OCI-LY1 (cell line): ENCODE measurements at regions not wholly inside any gene's neighbourhood (a gene's known extent, or its start where the extent isn't known, plus 50 kb on each side); places are given as distances from the start of the nearest gene placed in this dataset.

Source experiments
- EZH2 ChIP-seq: fragments of 200-600 bp; sonication (generic), shearing (Covaris generic); IDR thresholded peaks from 2 replicates; pipeline ENCODE4 v1.8.0; 2017; ENCODE audit warnings: borderline replicate concordance, mixed run types, mild to moderate bottlenecking, antibody characterized with exemption, low read length, moderate library complexity, mixed read lengths
- TF ChIP-seq, protein P1 (sequence below): fragments of 200-600 bp; sonication (generic), shearing (Covaris generic); IDR thresholded peaks from 2 replicates; pipeline ENCODE4 v1.5.1; 2017; ENCODE audit warnings: mild to moderate bottlenecking, antibody characterized with exemption, low read length, moderate library complexity, mixed read lengths

DNA sequence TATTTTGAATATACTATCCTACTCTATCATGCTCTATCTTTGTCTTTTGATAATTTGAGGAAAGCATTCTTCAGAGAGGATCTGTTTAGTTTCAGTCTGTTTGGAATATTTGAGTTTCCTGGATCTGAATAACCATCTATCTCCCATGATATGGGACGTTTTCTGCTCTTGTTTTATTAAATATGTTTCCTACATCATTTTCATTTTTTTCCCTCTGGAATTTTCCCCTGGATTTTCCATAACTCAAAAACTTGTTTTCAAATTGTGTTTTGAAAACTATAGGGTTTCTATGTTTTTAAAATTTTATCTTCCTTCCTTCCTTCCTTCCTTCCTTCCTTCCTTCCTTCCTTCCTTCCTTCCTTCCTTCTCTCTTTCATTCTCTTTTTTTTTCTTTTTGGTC lies 974.2 kb downstream of the TMEM121 start:
- TF ChIP-seq EZH2 = no peak
- TF ChIP-seq, protein P1, sequence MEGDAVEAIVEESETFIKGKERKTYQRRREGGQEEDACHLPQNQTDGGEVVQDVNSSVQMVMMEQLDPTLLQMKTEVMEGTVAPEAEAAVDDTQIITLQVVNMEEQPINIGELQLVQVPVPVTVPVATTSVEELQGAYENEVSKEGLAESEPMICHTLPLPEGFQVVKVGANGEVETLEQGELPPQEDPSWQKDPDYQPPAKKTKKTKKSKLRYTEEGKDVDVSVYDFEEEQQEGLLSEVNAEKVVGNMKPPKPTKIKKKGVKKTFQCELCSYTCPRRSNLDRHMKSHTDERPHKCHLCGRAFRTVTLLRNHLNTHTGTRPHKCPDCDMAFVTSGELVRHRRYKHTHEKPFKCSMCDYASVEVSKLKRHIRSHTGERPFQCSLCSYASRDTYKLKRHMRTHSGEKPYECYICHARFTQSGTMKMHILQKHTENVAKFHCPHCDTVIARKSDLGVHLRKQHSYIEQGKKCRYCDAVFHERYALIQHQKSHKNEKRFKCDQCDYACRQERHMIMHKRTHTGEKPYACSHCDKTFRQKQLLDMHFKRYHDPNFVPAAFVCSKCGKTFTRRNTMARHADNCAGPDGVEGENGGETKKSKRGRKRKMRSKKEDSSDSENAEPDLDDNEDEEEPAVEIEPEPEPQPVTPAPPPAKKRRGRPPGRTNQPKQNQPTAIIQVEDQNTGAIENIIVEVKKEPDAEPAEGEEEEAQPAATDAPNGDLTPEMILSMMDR = no peak
